GM12892 (cell line): ENCODE measurements at regions not wholly inside any gene's neighbourhood (a gene's known extent, or its start where the extent isn't known, plus 50 kb on each side); places are given as distances from the start of the nearest gene placed in this dataset.

ENCODE experiments used
- DNase-seq: peaks from one replicate; pipeline ENCODE4 v3.0.0; 2011; ENCODE audit not compliant: insufficient read length
- FAIRE-seq: peaks from 2 replicates; lab custom pipeline; 2011; peaks lifted over from hg19 to GRCh38; lab: Jason Lieb, UNC
- POLR2A ChIP-seq: IDR thresholded peaks from 2 replicates; pipeline ENCODE4 v1.6.1; 2011; ENCODE audit warnings: low read depth, low read length, control low read depth
- POLR2AphosphoS5 ChIP-seq: IDR thresholded peaks from 2 replicates; pipeline ENCODE4 v1.6.1; 2011; ENCODE audit warnings: low read depth, low read length, control low read depth
- TAF1 ChIP-seq: IDR thresholded peaks from 2 replicates; pipeline ENCODE4 v1.6.1; 2011; ENCODE audit warnings: low read depth, mild to moderate bottlenecking, control low read depth, low read length, borderline replicate concordance

DNA sequence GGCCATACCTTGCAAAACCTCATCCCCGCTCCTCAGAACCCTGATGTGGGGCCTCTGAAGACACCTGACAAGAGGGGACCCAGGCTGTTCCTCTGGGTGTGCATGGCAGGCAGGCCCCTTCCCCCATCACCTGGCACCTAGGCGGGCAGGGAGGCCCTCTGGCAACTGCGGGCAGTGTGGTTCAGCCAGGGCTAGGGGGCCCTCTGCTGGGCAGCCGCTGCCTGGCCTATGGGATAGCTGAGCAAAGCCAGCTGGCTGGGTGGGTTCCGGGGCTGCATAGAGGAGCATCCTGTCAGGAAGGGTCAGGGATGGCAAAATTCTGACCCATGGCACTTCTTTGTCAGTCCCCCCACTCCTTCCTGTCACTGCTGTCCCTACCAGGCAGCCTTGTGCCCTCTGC lies 228.7 kb upstream of the ASIC2 start:
- no peak for TF ChIP-seq POLR2AphosphoS5
- no peak for TF ChIP-seq TAF1
- DNase-seq (peak; percentile 33), FAIRE-seq (no peak)

DNA sequence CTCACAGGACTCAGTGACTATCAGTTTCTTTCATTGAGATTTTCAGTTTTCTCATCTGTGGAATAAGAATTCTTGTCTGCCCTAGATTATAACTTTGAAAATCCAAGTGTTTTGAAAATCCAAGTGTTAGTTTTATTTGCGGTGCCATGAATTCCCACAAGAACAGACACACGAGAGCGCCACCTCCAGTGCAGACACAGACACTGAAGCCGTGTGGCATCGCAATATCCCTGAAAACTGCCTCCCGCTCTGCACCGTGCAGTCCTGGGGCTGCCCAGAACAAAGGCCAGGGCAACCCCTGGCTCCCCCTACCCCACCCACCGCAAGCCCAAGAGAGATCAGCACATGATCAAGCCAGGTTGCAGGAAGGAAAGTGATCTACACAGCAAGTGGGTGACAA lies 229.5 kb upstream of the ASIC2 start:
- TF ChIP-seq POLR2AphosphoS5 (no peak), POLR2A (no peak), TAF1 (no peak)
- FAIRE-seq (no peak), DNase-seq (no peak)

DNA sequence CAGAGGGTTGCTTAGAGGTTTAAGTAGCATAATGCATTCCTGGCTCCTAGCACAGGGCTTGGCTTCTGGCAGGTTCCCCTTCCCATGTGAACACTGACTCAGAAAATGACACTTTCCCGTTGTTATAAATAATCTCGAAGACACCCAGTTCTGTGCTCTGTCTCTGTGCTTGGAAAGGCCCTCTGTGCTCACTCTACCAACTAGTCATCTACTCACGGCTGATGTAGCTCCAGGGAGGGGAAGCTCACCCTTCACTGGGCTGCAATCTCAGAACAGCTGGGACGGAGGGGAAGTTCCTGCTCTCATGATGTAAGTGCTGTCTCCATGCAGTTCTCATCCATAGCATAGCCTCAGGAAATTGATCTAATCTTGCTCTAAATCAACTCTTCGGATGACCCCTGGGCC lies 230.5 kb upstream of the ASIC2 start:
- peak; percentile 85 for FAIRE-seq
- DNase-seq = no peak
- TF ChIP-seq POLR2A (no peak), POLR2AphosphoS5 (no peak)

DNA sequence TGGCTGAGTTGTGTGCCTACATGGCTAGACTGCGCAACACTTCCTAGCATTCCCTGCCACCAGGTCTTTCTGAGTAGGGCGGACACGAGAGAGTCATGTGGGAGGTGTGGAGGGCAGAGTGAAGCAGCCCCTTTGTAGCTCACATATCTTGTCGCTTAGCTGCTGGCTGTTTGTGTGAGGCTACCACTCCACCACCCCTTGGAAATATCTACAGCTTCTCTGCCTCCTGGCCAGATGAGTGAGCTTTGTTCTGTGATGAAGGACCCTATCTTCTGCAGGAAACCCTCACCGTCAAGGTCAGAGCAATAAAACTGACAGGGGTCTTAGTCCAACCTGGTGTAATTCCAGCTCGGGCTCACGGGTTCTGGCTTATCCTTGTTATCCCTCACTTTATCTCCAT lies 232.1 kb upstream of the ASIC2 start:
- no peak for FAIRE-seq
- no peak for DNase-seq
- TF ChIP-seq TAF1 (no peak), POLR2AphosphoS5 (no peak), POLR2A (no peak)

- FAIRE-seq = no peak
- TF ChIP-seq POLR2A (no peak), POLR2AphosphoS5 (no peak), TAF1 (no peak)
- no peak for DNase-seq
These were observed 233.6 kb upstream of the ASIC2 start for GRCh38 chr17:33526717-33527116.

GRCh38 chr17:33527290-33527689 lies 234.2 kb upstream of the ASIC2 start:
- DNase-seq (no peak), FAIRE-seq (peak; percentile 40)
- TF ChIP-seq TAF1 (no peak), POLR2A (no peak), POLR2AphosphoS5 (no peak)

- no peak for FAIRE-seq
- no peak for TF ChIP-seq TAF1
- no peak for TF ChIP-seq POLR2AphosphoS5
- no peak for TF ChIP-seq POLR2A
These were observed 235.8 kb upstream of the ASIC2 start for GRCh38 chr17:33528846-33529245.

GRCh38 chr17:33529816-33530215 lies 236.7 kb upstream of the ASIC2 start:
- FAIRE-seq = no peak
- TF ChIP-seq POLR2AphosphoS5 (no peak), POLR2A (no peak)
- no peak for DNase-seq

More at GRCh38 chr17:33528846-33529245, 235.8 kb upstream of the ASIC2 start:
- DNase-seq = no peak

- FAIRE-seq (no peak), DNase-seq (no peak)
- TF ChIP-seq TAF1 (no peak), POLR2A (no peak), POLR2AphosphoS5 (no peak)
These were observed 238.2 kb upstream of the ASIC2 start for GRCh38 chr17:33531311-33531710.

DNA sequence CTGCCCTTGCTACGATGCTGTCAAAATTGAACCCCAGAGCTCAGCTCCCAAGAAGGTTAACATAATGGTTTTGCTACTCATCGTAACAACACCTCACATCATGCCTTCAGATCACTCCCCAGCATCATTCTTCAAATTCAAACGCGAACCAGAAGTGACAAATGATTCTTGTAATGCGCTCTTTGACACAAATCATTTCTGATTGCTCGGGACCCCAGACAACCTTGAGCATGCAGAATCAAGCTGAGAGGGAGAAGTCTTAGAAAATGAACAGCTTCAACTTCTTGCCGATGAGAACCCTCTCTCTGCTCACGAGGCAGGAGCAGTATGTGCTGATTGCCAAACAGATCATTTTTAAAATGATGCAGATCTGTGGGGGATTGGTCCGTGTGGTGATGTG lies 241.0 kb upstream of the ASIC2 start:
- FAIRE-seq (no peak), DNase-seq (no peak)
- no peak for TF ChIP-seq TAF1
- TF ChIP-seq POLR2AphosphoS5 = no peak
- no peak for TF ChIP-seq POLR2A

DNA sequence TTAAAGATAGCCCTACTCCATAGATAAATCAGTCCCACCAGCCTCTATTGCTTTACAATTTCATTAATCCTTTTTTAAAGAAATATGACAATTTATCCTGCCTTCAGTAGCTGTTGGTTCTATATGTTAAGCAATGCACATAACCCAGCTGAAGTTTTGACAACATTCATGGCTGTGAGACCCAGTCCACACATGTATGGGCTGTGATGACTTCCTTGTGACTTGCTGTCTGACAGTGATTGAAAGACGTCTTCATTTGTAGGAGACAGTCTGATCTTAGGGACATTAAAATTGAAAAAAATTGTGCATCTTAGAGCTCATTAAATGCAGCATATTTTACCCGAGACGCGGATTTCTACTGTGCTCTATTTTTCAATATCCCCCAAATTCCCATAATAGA lies 252.0 kb upstream of the ASIC2 start:
- DNase-seq = no peak
- FAIRE-seq = no peak
- TF ChIP-seq TAF1 (no peak), POLR2A (no peak)

DNA sequence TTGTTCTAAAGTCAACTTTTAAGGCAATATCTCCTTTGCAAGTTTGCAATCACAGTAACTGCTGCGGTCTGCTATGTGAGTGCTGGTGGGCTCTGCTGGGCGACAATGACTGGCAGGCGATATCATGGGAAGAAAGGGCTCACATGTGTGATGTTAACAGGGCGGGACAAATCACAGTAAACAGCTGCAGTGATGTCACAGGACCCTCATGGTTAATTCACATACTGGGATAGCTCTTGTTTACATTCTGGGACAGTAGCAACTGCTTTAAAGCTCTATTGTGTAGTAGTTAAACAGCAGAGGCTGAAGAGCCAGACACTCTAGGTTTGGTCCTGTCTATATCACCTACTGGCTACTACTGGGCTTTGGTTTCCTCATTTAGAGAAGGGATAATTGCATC lies 257.2 kb upstream of the ASIC2 start:
- no peak for FAIRE-seq

GRCh38 chr17:33551075-33551474 lies 258.0 kb upstream of the ASIC2 start:
- FAIRE-seq (no peak), DNase-seq (no peak)
- TF ChIP-seq POLR2A (no peak), POLR2AphosphoS5 (no peak), TAF1 (no peak)

More for the DNA sequence above, 257.2 kb upstream of the ASIC2 start:
- no peak for TF ChIP-seq TAF1
- no peak for TF ChIP-seq POLR2A
- TF ChIP-seq POLR2AphosphoS5 = no peak
- no peak for DNase-seq
